K562 (cell line): ENCODE measurements at regions not wholly inside any gene's neighbourhood (a gene's known extent, or its start where the extent isn't known, plus 50 kb on each side); places are given as distances from the start of the nearest gene placed in this dataset.

Experiments used
- ATAC-seq: fragments of 200-7000 bp; cut with Tn5 transposase; 3 replicates; pipeline ENCODE4 v1.9.1; 2020; ENCODE audit warnings: moderate library complexity
- BruUV-seq: library from RNA; stranded (reverse); fragments of 400-500 nt; replicated peaks from 2 replicates; lab custom pipeline; 2021; lab: Mats Ljungman, UMichigan
- CTCF ChIA-PET: fragments of 300-600 bp; formaldehyde crosslinking; extraction: SDS; loops from one replicate; lab custom pipeline; 2021; ENCODE audit warnings: low intra/inter-chr PET ratio; lab: Yijun Ruan, JAX
- POLR2A ChIA-PET: fragments of 300-600, 350-650 bp; sonication (Branson Sonifier 250); formaldehyde crosslinking; extraction: SDS; loops from one replicate; lab custom pipeline; 2021; ENCODE audit warnings: antibody characterized with exemption, inconsistent platforms; lab: Yijun Ruan, JAX
- DNase-seq, 4 experiments: peaks; one replicate each; pipeline versions ENCODE4 v3.0.0 to v3.0.0-alpha.2; 2011 to 2018; ENCODE audit warnings: low spot score in 3 of 4, mixed read lengths in 3 of 4; ENCODE audit errors: extremely low read depth in 1 of 4
- FAIRE-seq: peaks from 2 replicates; lab custom pipeline; 2011; peaks lifted over from hg19 to GRCh38; lab: Jason Lieb, UNC
- H2AFZ ChIP-seq: 2 replicates; pipeline ENCODE4 v1.6.0; 2011; ENCODE audit warnings: low read depth, low read length, control low read depth, inconsistent platforms
- H3K27ac ChIP-seq: fragments of 200-600 bp; 3 replicates; pipeline ENCODE4 v1.8.0; 2011; ENCODE audit warnings: low read depth, mild to moderate bottlenecking, control low read depth, inconsistent platforms, low read length, moderate library complexity, mixed read lengths; ENCODE audit errors: extremely low read depth
- H3K27me3 ChIP-seq, 2 experiments: fragments of 300-600 bp in 1 of 2; 2 replicates in 1 of 2; 3 replicates in 1 of 2; pipeline versions ENCODE4 v1.6.0 to v1.8.0; 2011; ENCODE audit warnings: inconsistent platforms in 2 of 2, low read length in 2 of 2, mild to moderate bottlenecking in 1 of 2, mixed read lengths in 1 of 2, moderate library complexity in 1 of 2; ENCODE audit not compliant: control insufficient read depth in 2 of 2, insufficient read depth in 2 of 2
- H3K36me3 ChIP-seq: fragments of 300-600 bp; 3 replicates; pipeline ENCODE4 v1.8.0; 2011; ENCODE audit warnings: mild to moderate bottlenecking, low read length, inconsistent platforms; ENCODE audit not compliant: control insufficient read depth, insufficient read depth
- H3K4me1 ChIP-seq, 2 experiments: fragments of 200-600 bp in 1 of 2; replicated peaks in 1 of 2; 2 replicates in 1 of 2; 3 replicates in 1 of 2; pipeline versions ENCODE4 v1.5.1 to v1.8.0; 2011; ENCODE audit warnings: inconsistent platforms in 2 of 2, low read length in 2 of 2, mild to moderate bottlenecking in 1 of 2, mixed read lengths in 1 of 2, moderate library complexity in 1 of 2; ENCODE audit not compliant: control insufficient read depth in 2 of 2, insufficient read depth in 2 of 2
- H3K4me2 ChIP-seq: 2 replicates; pipeline ENCODE4 v1.6.1; 2011; ENCODE audit warnings: low read length, control low read depth, inconsistent platforms, mixed read lengths; ENCODE audit not compliant: insufficient read depth
- H3K4me3 ChIP-seq: fragments of 200-600 bp; sonication (generic), shearing (Covaris generic); 2 replicates; pipeline ENCODE4 v1.5.1; 2016; ENCODE audit warnings: control low read depth, inconsistent platforms
- H3K79me2 ChIP-seq: fragments of 200-600 bp; 3 replicates; pipeline ENCODE4 v1.8.0; 2011; ENCODE audit warnings: low read length, inconsistent platforms; ENCODE audit not compliant: control insufficient read depth, insufficient read depth
- H3K9ac ChIP-seq, 2 experiments: 2 replicates each; pipeline versions ENCODE4 v1.6.0 to v1.6.1; 2011; ENCODE audit warnings: low read depth in 2 of 2, low read length in 2 of 2, control low read depth in 1 of 2, inconsistent platforms in 1 of 2, mild to moderate bottlenecking in 1 of 2, mixed read lengths in 1 of 2; ENCODE audit not compliant: insufficient read depth in 1 of 2
- H3K9me1 ChIP-seq: one replicate; pipeline ENCODE4 v1.6.0; 2011; ENCODE audit warnings: inconsistent platforms, mild to moderate bottlenecking, low read length, moderate library complexity; ENCODE audit not compliant: control insufficient read depth, insufficient read depth
- H3K9me3 ChIP-seq: replicated peaks from 2 replicates; pipeline ENCODE4 v1.5.1; 2011; ENCODE audit warnings: low read depth, low read length, inconsistent platforms; ENCODE audit not compliant: control insufficient read depth, insufficient read depth
- H4K20me1 ChIP-seq: replicated peaks from 2 replicates; pipeline ENCODE4 v1.6.1; 2011; ENCODE audit warnings: low read length, inconsistent platforms, mixed read lengths; ENCODE audit not compliant: control insufficient read depth, insufficient read depth
- BRF1 ChIP-seq: IDR thresholded peaks from 3 replicates; pipeline ENCODE4 v1.6.1; 2011; ENCODE audit warnings: borderline replicate concordance, mild to moderate bottlenecking; ENCODE audit not compliant: insufficient read length; ENCODE audit errors: extremely low read depth
- EP400 ChIP-seq: fragments of 450-650 bp; IDR thresholded peaks from 2 replicates; pipeline ENCODE4 v1.6.1; 2017; ENCODE audit warnings: antibody characterized with exemption, mild to moderate bottlenecking, moderate library complexity
- FOS ChIP-seq: IDR thresholded peaks from 3 replicates; pipeline ENCODE4 v1.6.1; 2011; ENCODE audit not compliant: insufficient read length; ENCODE audit errors: extremely low read depth
- HMG20A ChIP-seq: fragments of 450-650 bp; formaldehyde crosslinking; conservative IDR thresholded peaks from 2 replicates; pipeline ENCODE4 v1.4.0; 2020; ENCODE audit warnings: mild to moderate bottlenecking, mixed read lengths
- IRF2 ChIP-seq: sonication (generic); formaldehyde crosslinking; IDR thresholded peaks from 2 replicates; pipeline ENCODE4 v1.8.1; 2022; ENCODE audit warnings: mild to moderate bottlenecking, missing genetic modification reagents
- PML ChIP-seq: IDR thresholded peaks from 2 replicates; pipeline ENCODE4 v1.6.1; 2012; ENCODE audit warnings: low read length, inconsistent platforms
- PURB ChIP-seq: sonication (generic); formaldehyde crosslinking; IDR thresholded peaks from 2 replicates; pipeline ENCODE4 v1.9.0; 2021; ENCODE audit warnings: low read depth, mild to moderate bottlenecking, missing genetic modification reagents
- RBFOX2 ChIP-seq: fragments of 200-400 bp; formaldehyde crosslinking; IDR thresholded peaks from 2 replicates; pipeline ENCODE4 v1.6.1; 2017; ENCODE audit warnings: low read depth, mild to moderate bottlenecking, low read length, moderate library complexity
- RBM17 ChIP-seq: fragments of 200-400 bp; formaldehyde crosslinking; IDR thresholded peaks from 2 replicates; pipeline ENCODE4 v1.6.1; 2017; ENCODE audit warnings: low read depth, mild to moderate bottlenecking, low read length, borderline replicate concordance
- SIN3B ChIP-seq: fragments of 450-650 bp; IDR thresholded peaks from 2 replicates; pipeline ENCODE4 v1.6.1; 2017; ENCODE audit warnings: low read depth, mild to moderate bottlenecking, moderate library complexity
- SNRNP70 ChIP-seq: fragments of 200-400 bp; formaldehyde crosslinking; optimal IDR thresholded peaks from 2 replicates; pipeline ENCODE3; 2017; ENCODE audit warnings: low read depth, low read length
- TARDBP ChIP-seq: fragments of 450-650 bp; IDR thresholded peaks from 2 replicates; pipeline ENCODE4 v1.6.1; 2016
- ZBTB43 ChIP-seq: sonication (generic); formaldehyde crosslinking; IDR thresholded peaks from 2 replicates; pipeline ENCODE4 v1.8.0; 2023; ENCODE audit warnings: mild to moderate bottlenecking, missing genetic modification reagents
- ZNF263 ChIP-seq: sonication (generic); formaldehyde crosslinking; IDR thresholded peaks from 2 replicates; pipeline ENCODE4 v1.8.0; 2022; ENCODE audit warnings: mild to moderate bottlenecking, missing genetic modification reagents, borderline replicate concordance
- ZNF766 ChIP-seq: fragments of 200-800 bp; sonication (Bioruptor generic); conservative IDR thresholded peaks from 2 replicates; pipeline ENCODE4 v1.6.1; 2016; ENCODE audit warnings: missing genetic modification characterization, missing compliant biosample characterization
- WGBS: fragments of 100-300 bp; shearing (Covaris generic); methylation state at CpG from one replicate; pipeline ENCODE4 v1.1.6; 2016; ENCODE audit warnings: low coverage, mixed read lengths; ENCODE audit not compliant: insufficient coverage; ENCODE audit errors: missing lambda C conversion rate; 5-methylcytosine and 5-hydroxymethylcytosine counted together
- in situ Hi-C: fragments of 300-500 bp; cut with MboI; formaldehyde crosslinking; loops from 4 replicates; pipeline ENCODE4 v1.15.0; 2018; ENCODE audit warnings: inconsistent platforms, mixed read lengths
- intact Hi-C: fragments of 100-400 bp; cut with micrococcal nuclease; formaldehyde crosslinking; loops from 2 replicates; pipeline ENCODE4 v1.14.2; 2022
- TF ChIP-seq, protein P1 (sequence below), 2 experiments: fragments of 450-650 bp; conservative IDR thresholded peaks; 2 replicates each; pipeline ENCODE4 v1.6.1; 2017; ENCODE audit warnings: mild to moderate bottlenecking in 2 of 2, moderate library complexity in 2 of 2
- TF ChIP-seq, protein P2 (sequence below): fragments of 150-350 bp; conservative IDR thresholded peaks from 2 replicates; pipeline ENCODE4 v1.6.1; 2014; ENCODE audit warnings: low read length
- TF ChIP-seq, protein P3 (sequence below): sonication (generic); formaldehyde crosslinking; IDR thresholded peaks from 2 replicates; pipeline ENCODE4 v1.8.0; 2022; ENCODE audit warnings: mild to moderate bottlenecking, missing genetic modification reagents

GRCh38 chr3:101992863-101993262 is 143.5 kb downstream of the NFKBIZ start:
- in situ Hi-C loops, result no loop called here
- H2AFZ ChIP-seq, result no peak overlapping the region
- TF ChIP-seq ZNF766 (CRISPR knock-in tag), result no peak
- TF ChIP-seq PML, result no peak
- TF ChIP-seq TARDBP, result no peak
- TF ChIP-seq, protein P1, sequence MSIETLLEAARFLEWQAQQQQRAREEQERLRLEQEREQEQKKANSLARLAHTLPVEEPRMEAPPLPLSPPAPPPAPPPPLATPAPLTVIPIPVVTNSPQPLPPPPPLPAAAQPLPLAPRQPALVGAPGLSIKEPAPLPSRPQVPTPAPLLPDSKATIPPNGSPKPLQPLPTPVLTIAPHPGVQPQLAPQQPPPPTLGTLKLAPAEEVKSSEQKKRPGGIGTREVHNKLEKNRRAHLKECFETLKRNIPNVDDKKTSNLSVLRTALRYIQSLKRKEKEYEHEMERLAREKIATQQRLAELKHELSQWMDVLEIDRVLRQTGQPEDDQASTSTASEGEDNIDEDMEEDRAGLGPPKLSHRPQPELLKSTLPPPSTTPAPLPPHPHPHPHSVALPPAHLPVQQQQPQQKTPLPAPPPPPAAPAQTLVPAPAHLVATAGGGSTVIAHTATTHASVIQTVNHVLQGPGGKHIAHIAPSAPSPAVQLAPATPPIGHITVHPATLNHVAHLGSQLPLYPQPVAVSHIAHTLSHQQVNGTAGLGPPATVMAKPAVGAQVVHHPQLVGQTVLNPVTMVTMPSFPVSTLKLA (conservative IDR thresholded peaks at IDR 0.05), result no peak
- TF ChIP-seq, protein P2, sequence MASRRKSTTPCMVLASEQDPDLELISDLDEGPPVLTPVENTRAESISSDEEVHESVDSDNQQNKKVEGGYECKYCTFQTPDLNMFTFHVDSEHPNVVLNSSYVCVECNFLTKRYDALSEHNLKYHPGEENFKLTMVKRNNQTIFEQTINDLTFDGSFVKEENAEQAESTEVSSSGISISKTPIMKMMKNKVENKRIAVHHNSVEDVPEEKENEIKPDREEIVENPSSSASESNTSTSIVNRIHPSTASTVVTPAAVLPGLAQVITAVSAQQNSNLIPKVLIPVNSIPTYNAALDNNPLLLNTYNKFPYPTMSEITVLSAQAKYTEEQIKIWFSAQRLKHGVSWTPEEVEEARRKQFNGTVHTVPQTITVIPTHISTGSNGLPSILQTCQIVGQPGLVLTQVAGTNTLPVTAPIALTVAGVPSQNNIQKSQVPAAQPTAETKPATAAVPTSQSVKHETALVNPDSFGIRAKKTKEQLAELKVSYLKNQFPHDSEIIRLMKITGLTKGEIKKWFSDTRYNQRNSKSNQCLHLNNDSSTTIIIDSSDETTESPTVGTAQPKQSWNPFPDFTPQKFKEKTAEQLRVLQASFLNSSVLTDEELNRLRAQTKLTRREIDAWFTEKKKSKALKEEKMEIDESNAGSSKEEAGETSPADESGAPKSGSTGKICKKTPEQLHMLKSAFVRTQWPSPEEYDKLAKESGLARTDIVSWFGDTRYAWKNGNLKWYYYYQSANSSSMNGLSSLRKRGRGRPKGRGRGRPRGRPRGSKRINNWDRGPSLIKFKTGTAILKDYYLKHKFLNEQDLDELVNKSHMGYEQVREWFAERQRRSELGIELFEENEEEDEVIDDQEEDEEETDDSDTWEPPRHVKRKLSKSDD, result no peak
- TF ChIP-seq BRF1, result no peak
- no peak for TF ChIP-seq ZBTB43 (CRISPR knock-in tag)
- TF ChIP-seq FOS, result no peak
- TF ChIP-seq EP400, result no peak
- no peak for TF ChIP-seq RBFOX2
- no peak for TF ChIP-seq HMG20A (CRISPR knock-in tag)
- TF ChIP-seq SIN3B, result no peak
- no peak for TF ChIP-seq IRF2 (CRISPR knock-in tag)
- TF ChIP-seq, protein P3, sequence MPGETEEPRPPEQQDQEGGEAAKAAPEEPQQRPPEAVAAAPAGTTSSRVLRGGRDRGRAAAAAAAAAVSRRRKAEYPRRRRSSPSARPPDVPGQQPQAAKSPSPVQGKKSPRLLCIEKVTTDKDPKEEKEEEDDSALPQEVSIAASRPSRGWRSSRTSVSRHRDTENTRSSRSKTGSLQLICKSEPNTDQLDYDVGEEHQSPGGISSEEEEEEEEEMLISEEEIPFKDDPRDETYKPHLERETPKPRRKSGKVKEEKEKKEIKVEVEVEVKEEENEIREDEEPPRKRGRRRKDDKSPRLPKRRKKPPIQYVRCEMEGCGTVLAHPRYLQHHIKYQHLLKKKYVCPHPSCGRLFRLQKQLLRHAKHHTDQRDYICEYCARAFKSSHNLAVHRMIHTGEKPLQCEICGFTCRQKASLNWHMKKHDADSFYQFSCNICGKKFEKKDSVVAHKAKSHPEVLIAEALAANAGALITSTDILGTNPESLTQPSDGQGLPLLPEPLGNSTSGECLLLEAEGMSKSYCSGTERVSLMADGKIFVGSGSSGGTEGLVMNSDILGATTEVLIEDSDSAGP (CRISPR knock-in tag), result no peak
- TF ChIP-seq ZNF263 (CRISPR knock-in tag), result no peak
- no peak for TF ChIP-seq PURB (CRISPR knock-in tag)
- TF ChIP-seq SNRNP70, result no peak
- no peak for TF ChIP-seq RBM17

More at GRCh38 chr3:101992863-101993262, 143.5 kb downstream of the NFKBIZ start:
- H3K4me1 ChIP-seq, result no peaks in the 10 kb centered on the region
- FAIRE-seq (no peak), ATAC-seq (no peak), DNase-seq (no peak)
- ChIA-PET POLR2A (interaction anchor here (0.9 kb wide), 1 partner anchor 9 kb away, joined by 3 read pairs; no protein-coding TSS in a partner anchor), CTCF (no interaction called here)
- no peaks in the 10 kb centered on the region for H3K36me3 ChIP-seq
- H3K27me3 ChIP-seq, result no peaks in the 10 kb centered on the region
- no peaks in the 10 kb centered on the region for H3K9me1 ChIP-seq
- no peaks in the 10 kb centered on the region for H3K9me3 ChIP-seq
- no peaks in the 10 kb centered on the region for H4K20me1 ChIP-seq
- H3K9ac ChIP-seq, result no peak overlapping the region
- 0% methylated on average over 2 of the region's 2 CpGs for WGBS
- no peak overlapping the region for H3K27ac ChIP-seq
- H3K4me2 ChIP-seq, result no peak overlapping the region
- intact Hi-C loops, result no loop called here
- H3K4me3 ChIP-seq, result no peak overlapping the region
- BruUV-seq, result no TSS peak
- no peaks in the 10 kb centered on the region for H3K79me2 ChIP-seq
